Fibroblast of lung (primary cell): ENCODE measurements at regions not wholly inside any gene's neighbourhood (a gene's known extent, or its start where the extent isn't known, plus 50 kb on each side); places are given as distances from the start of the nearest gene placed in this dataset.

Experiments used
- CTCF ChIP-seq, 2 donors: IDR thresholded peaks in 1 of 2; conservative IDR thresholded peaks in 1 of 2; 1 replicate in 1 of 2; 2 replicates in 1 of 2; pipeline ENCODE4 v1.5.1; 2011 to 2012; ENCODE audit warnings: low read length in 2 of 2, control low read depth in 1 of 2, inconsistent platforms in 1 of 2, low read depth in 1 of 2, mild to moderate bottlenecking in 1 of 2
- EZH2 ChIP-seq: IDR thresholded peaks from 2 replicates; pipeline ENCODE4 v1.5.1; 2012; ENCODE audit warnings: low read length, control low read depth, mild to moderate bottlenecking; ENCODE audit errors: missing control alignments

- no peak for TF ChIP-seq CTCF (conservative IDR thresholded peaks at IDR 0.05 in 1 of 2, IDR thresholded peaks at IDR 0.05 in 1 of 2; ENCODE audit: low read depth in 1 of 2, low read length in 2 of 2)
- no peak for TF ChIP-seq EZH2
Measured at GRCh38 chr2:71751590-71751989, 298.2 kb downstream of the DYSF start.
